IMR-90 (cell line): ENCODE measurements at regions not wholly inside any gene's neighbourhood (a gene's known extent, or its start where the extent isn't known, plus 50 kb on each side); places are given as distances from the start of the nearest gene placed in this dataset.

Experiments used
- ATAC-seq: fragments of 200-7000 bp; cut with Tn5 transposase; 2 replicates; pipeline ENCODE4 v1.9.1; 2020; ENCODE audit warnings: low read depth, mild to moderate bottlenecking, moderate library complexity
- BruUV-seq: library from RNA; stranded (reverse); fragments of 400-500 nt; replicated peaks from 2 replicates; lab custom pipeline; 2021; lab: Mats Ljungman, UMichigan
- CTCF ChIA-PET: fragments of 300-600 bp; formaldehyde crosslinking; extraction: SDS; loops from one replicate; lab custom pipeline; 2021; ENCODE audit warnings: antibody characterized with exemption; lab: Yijun Ruan, JAX
- POLR2A ChIA-PET: fragments of 300-600 bp; sonication (Branson Sonifier 250); formaldehyde crosslinking; loops from one replicate; lab custom pipeline; 2022; ENCODE audit warnings: antibody characterized with exemption; ENCODE audit not compliant: unreplicated experiment; lab: Charles Lee
- DNase-seq: peaks from one replicate; pipeline ENCODE4 v3.0.0; 2013
- H2AFZ ChIP-seq: replicated peaks from 2 replicates; pipeline ENCODE3; 2013; ENCODE audit warnings: low read length, mild to moderate bottlenecking; ENCODE audit not compliant: poor library complexity
- H2AK5ac ChIP-seq: 2 replicates; pipeline ENCODE4 v1.6.1; 2013; ENCODE audit warnings: low read depth, low read length, inconsistent platforms
- H2AK9ac ChIP-seq: replicated peaks from 2 replicates; pipeline ENCODE3; 2013; ENCODE audit warnings: mild to moderate bottlenecking, low read depth, low read length, moderate library complexity; ENCODE audit not compliant: poor library complexity
- H2BK120ac ChIP-seq: 2 replicates; pipeline ENCODE4 v1.6.1; 2013; ENCODE audit warnings: low read depth, low read length, inconsistent platforms
- H2BK15ac ChIP-seq: 3 replicates; pipeline ENCODE4 v1.6.1; 2013; ENCODE audit warnings: low read depth, low read length, inconsistent platforms
- H2BK20ac ChIP-seq: 2 replicates; pipeline ENCODE4 v1.6.1; 2013; ENCODE audit warnings: low read depth, mild to moderate bottlenecking, inconsistent platforms, low read length, moderate library complexity
- H2BK5ac ChIP-seq: 2 replicates; pipeline ENCODE4 v1.6.1; 2013; ENCODE audit warnings: mild to moderate bottlenecking, low read depth, low read length, inconsistent platforms; ENCODE audit not compliant: poor library complexity, severe bottlenecking
- H3K14ac ChIP-seq: replicated peaks from 2 replicates; pipeline ENCODE4 v1.6.1; 2013; ENCODE audit warnings: low read depth, low read length, inconsistent platforms
- H3K18ac ChIP-seq: 2 replicates; pipeline ENCODE4 v1.6.1; 2013; ENCODE audit warnings: low read depth, low read length, control low read depth
- H3K23ac ChIP-seq: 2 replicates; pipeline ENCODE4 v1.6.1; 2013; ENCODE audit warnings: low read depth, low read length, inconsistent platforms
- H3K27ac ChIP-seq: 2 replicates; pipeline ENCODE4 v1.5.1; 2013; ENCODE audit warnings: mild to moderate bottlenecking, control low read depth, low read length; ENCODE audit not compliant: insufficient read depth
- H3K27me3 ChIP-seq: 2 replicates; pipeline ENCODE4 v1.6.1; 2013; ENCODE audit warnings: low read length; ENCODE audit not compliant: control insufficient read depth, insufficient read depth
- H3K36me3 ChIP-seq: 2 replicates; pipeline ENCODE4 v1.6.1; 2013; ENCODE audit warnings: low read length, mixed read lengths; ENCODE audit not compliant: control insufficient read depth, insufficient read depth
- H3K4ac ChIP-seq: 2 replicates; pipeline ENCODE4 v1.6.1; 2013; ENCODE audit warnings: low read depth, low read length, inconsistent platforms
- H3K4me1 ChIP-seq: 2 replicates; pipeline ENCODE4 v1.6.1; 2013; ENCODE audit warnings: low read length, mixed read lengths; ENCODE audit not compliant: control insufficient read depth, insufficient read depth
- H3K4me2 ChIP-seq: 2 replicates; pipeline ENCODE4 v1.6.1; 2013; ENCODE audit warnings: low read depth, mild to moderate bottlenecking, control low read depth, low read length, moderate library complexity
- H3K4me3 ChIP-seq: 2 replicates; pipeline ENCODE4 v1.5.1; 2013; ENCODE audit warnings: low read depth, mild to moderate bottlenecking, control low read depth, low read length, moderate library complexity; ENCODE audit not compliant: insufficient read depth
- H3K56ac ChIP-seq: 2 replicates; pipeline ENCODE4 v1.6.1; 2013; ENCODE audit warnings: low read length, inconsistent platforms; ENCODE audit not compliant: insufficient read depth; ENCODE audit errors: extremely low read depth
- H3K79me1 ChIP-seq, 2 experiments: 2 replicates each; pipeline ENCODE4 v1.6.1; 2013; ENCODE audit warnings: low read length in 2 of 2, inconsistent platforms in 1 of 2, low read depth in 1 of 2
- H3K9ac ChIP-seq: 2 replicates; pipeline ENCODE4 v1.6.1; 2013; ENCODE audit warnings: low read depth, low read length, control low read depth
- H3K9me1 ChIP-seq: 2 replicates; pipeline ENCODE4 v1.6.1; 2013; ENCODE audit warnings: low read length, inconsistent platforms; ENCODE audit not compliant: insufficient read depth
- H3K9me3 ChIP-seq: 2 replicates; pipeline ENCODE4 v1.6.1; 2013; ENCODE audit warnings: low read length; ENCODE audit not compliant: control insufficient read depth, insufficient read depth
- H4K20me1 ChIP-seq: 2 replicates; pipeline ENCODE4 v1.6.1; 2013; ENCODE audit warnings: low read length, inconsistent platforms; ENCODE audit not compliant: insufficient read depth
- H4K5ac ChIP-seq: 2 replicates; pipeline ENCODE4 v1.6.1; 2013; ENCODE audit warnings: mild to moderate bottlenecking, low read depth, low read length, control low read depth
- H4K8ac ChIP-seq, 2 experiments: 2 replicates each; pipeline ENCODE4 v1.6.1; 2013; ENCODE audit warnings: low read depth in 2 of 2, low read length in 2 of 2, control low read depth in 1 of 2, inconsistent platforms in 1 of 2
- H4K91ac ChIP-seq: 2 replicates; pipeline ENCODE4 v1.6.1; 2013; ENCODE audit warnings: low read depth, low read length, inconsistent platforms; ENCODE audit not compliant: insufficient read depth
- BHLHE40 ChIP-seq: fragments of 150-350 bp; IDR thresholded peaks from 2 replicates; pipeline ENCODE4 v1.6.1; 2016; ENCODE audit warnings: mild to moderate bottlenecking, low read depth, low read length
- CEBPB ChIP-seq: IDR thresholded peaks from 2 replicates; pipeline ENCODE4 v1.6.1; 2012; ENCODE audit warnings: low read depth, low read length, improper control_type of control experiment
- CHD1 ChIP-seq: IDR thresholded peaks from 2 replicates; pipeline ENCODE4 v1.6.1; 2012; ENCODE audit warnings: low read depth, low read length, improper control_type of control experiment
- FOS ChIP-seq: fragments of 150-350 bp; IDR thresholded peaks from 2 replicates; pipeline ENCODE4 v1.6.1; 2016; ENCODE audit warnings: low read depth, low read length
- MAFK ChIP-seq: IDR thresholded peaks from 2 replicates; pipeline ENCODE4 v1.6.1; 2012; ENCODE audit warnings: low read depth, low read length, improper control_type of control experiment
- MAZ ChIP-seq: IDR thresholded peaks from 2 replicates; pipeline ENCODE4 v1.6.1; 2012; ENCODE audit warnings: low read depth, mild to moderate bottlenecking, low read length, improper control_type of control experiment, moderate library complexity, borderline replicate concordance
- MXI1 ChIP-seq: IDR thresholded peaks from 2 replicates; pipeline ENCODE4 v1.6.1; 2012; ENCODE audit warnings: low read depth, mild to moderate bottlenecking, low read length, moderate library complexity, borderline replicate concordance
- NFE2L2 ChIP-seq: fragments of 150-350 bp; IDR thresholded peaks from 2 replicates; pipeline ENCODE4 v1.6.1; 2016; ENCODE audit warnings: low read depth, mild to moderate bottlenecking, low read length
- POLR2A ChIP-seq: IDR thresholded peaks from 2 replicates; pipeline ENCODE4 v1.6.1; 2012; ENCODE audit warnings: mild to moderate bottlenecking, low read depth, low read length
- RAD21 ChIP-seq: IDR thresholded peaks from 2 replicates; pipeline ENCODE4 v1.6.1; 2012; ENCODE audit warnings: low read length, improper control_type of control experiment
- RCOR1 ChIP-seq: IDR thresholded peaks from 2 replicates; pipeline ENCODE4 v1.6.1; 2012; ENCODE audit warnings: mild to moderate bottlenecking, low read length, improper control_type of control experiment; ENCODE audit not compliant: insufficient replicate concordance
- RFX5 ChIP-seq: IDR thresholded peaks from 2 replicates; pipeline ENCODE4 v1.8.0; 2012; ENCODE audit warnings: low read depth, mild to moderate bottlenecking, low read length, moderate library complexity
- SMC3 ChIP-seq: fragments of 150-350 bp; IDR thresholded peaks from 2 replicates; pipeline ENCODE4 v1.6.1; 2016; ENCODE audit warnings: low read depth, mild to moderate bottlenecking, antibody characterized with exemption, low read length, moderate library complexity
- WGBS, 2 experiments: methylation state at CpG; one replicate each; pipeline versions ENCODE4 v1.1.5 to v1.1.7; 2013; ENCODE audit warnings: missing lambda C conversion rate in 2 of 2; ENCODE audit not compliant: insufficient read length in 1 of 2; ENCODE audit errors: extremely low coverage in 2 of 2; 5-methylcytosine and 5-hydroxymethylcytosine counted together
- dilution Hi-C: fragments of 300-500 bp; cut with HindIII; formaldehyde crosslinking; loops from one replicate; pipeline ENCODE4 v1.14.3; 2018; ENCODE audit warnings: low sequenced_read_pairs; ENCODE audit not compliant: unreplicated experiment
- in situ Hi-C: fragments of 300-500 bp; cut with MboI; formaldehyde crosslinking; loops from 3 replicates; pipeline ENCODE4 v1.14.3; 2019; ENCODE audit warnings: low sequenced_read_pairs, inconsistent platforms, mixed read lengths
- intact Hi-C: fragments of 100-400 bp; cut with micrococcal nuclease; formaldehyde crosslinking; loops from 2 replicates; pipeline ENCODE4 v1.10.0; 2022
- TF ChIP-seq, protein P1 (sequence below): fragments of 150-350 bp; IDR thresholded peaks from 2 replicates; pipeline ENCODE4 v1.6.1; 2016; ENCODE audit warnings: low read depth, mild to moderate bottlenecking, low read length, moderate library complexity, borderline replicate concordance
- TF ChIP-seq, protein P2 (sequence below): conservative IDR thresholded peaks from 2 replicates; pipeline ENCODE4 v1.5.1; 2012; ENCODE audit warnings: mild to moderate bottlenecking, low read depth, low read length, improper control_type of control experiment
- TF ChIP-seq, protein P3 (sequence below): fragments of 150-350 bp; IDR thresholded peaks from 2 replicates; pipeline ENCODE4 v1.6.1; 2017; ENCODE audit warnings: mild to moderate bottlenecking, antibody characterized with exemption, low read length, low read depth

DNA sequence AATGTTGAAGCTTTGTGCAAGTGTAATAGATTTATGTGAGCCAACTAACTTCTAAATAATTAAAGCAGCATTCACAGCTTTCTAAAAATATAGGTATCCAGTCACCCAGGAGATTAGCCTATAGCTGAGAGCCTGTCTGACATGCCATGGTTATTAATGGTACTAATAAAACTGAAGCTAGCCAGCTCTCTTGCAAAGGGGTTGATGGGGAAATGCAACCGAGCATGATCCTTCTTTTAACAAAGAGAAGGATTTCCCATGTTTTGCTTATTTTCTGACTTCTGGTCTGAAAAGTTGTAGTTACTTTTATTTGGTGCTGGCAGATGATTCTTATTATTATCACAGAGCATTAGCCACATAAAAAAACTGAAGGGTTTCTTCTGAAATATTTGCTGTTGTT lies 488.7 kb upstream of the CYLC2 start:
- Histone ChIP-seq H3K79me1 (no peaks in the 10 kb centered on the region), H3K56ac (no peak overlapping the region), H3K4me2 (no peak overlapping the region), H2BK5ac (no peak overlapping the region), H3K4me3 (no peak overlapping the region), H3K27ac (no peak overlapping the region), H2BK120ac (no peak overlapping the region), H4K91ac (no peak overlapping the region), H3K18ac (no peak overlapping the region), H2AK9ac (no peak overlapping the region), H3K23ac (no peak overlapping the region), H3K9me3 (no peaks in the 10 kb centered on the region), H3K36me3 (no peaks in the 10 kb centered on the region), H3K14ac (no peak overlapping the region), H3K4me1 (no peaks in the 10 kb centered on the region), H2BK20ac (no peak overlapping the region), H4K8ac (no peak overlapping the region), H4K5ac (no peak overlapping the region), H2AK5ac (no peak overlapping the region), H3K9me1 (no peaks in the 10 kb centered on the region), H3K27me3 (no peaks in the 10 kb centered on the region), H2AFZ (no peak overlapping the region), H2BK15ac (no peak overlapping the region), H3K4ac (no peak overlapping the region), H4K20me1 (no peaks in the 10 kb centered on the region), H3K9ac (no peak overlapping the region)
- intact Hi-C loops: no loop called here
- CTCF ChIA-PET: no interaction called here
- in situ Hi-C loops: no loop called here
- TF ChIP-seq RAD21 (no peak), MAFK (no peak), POLR2A (no peak), MAZ (no peak), CEBPB (no peak), RCOR1 (no peak), CHD1 (no peak), SMC3 (no peak), BHLHE40 (no peak), MXI1 (no peak), NFE2L2 (no peak), RFX5 (no peak), FOS (no peak)
- TF ChIP-seq, protein P1, sequence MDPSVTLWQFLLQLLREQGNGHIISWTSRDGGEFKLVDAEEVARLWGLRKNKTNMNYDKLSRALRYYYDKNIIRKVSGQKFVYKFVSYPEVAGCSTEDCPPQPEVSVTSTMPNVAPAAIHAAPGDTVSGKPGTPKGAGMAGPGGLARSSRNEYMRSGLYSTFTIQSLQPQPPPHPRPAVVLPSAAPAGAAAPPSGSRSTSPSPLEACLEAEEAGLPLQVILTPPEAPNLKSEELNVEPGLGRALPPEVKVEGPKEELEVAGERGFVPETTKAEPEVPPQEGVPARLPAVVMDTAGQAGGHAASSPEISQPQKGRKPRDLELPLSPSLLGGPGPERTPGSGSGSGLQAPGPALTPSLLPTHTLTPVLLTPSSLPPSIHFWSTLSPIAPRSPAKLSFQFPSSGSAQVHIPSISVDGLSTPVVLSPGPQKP: no peak
- TF ChIP-seq, protein P2, sequence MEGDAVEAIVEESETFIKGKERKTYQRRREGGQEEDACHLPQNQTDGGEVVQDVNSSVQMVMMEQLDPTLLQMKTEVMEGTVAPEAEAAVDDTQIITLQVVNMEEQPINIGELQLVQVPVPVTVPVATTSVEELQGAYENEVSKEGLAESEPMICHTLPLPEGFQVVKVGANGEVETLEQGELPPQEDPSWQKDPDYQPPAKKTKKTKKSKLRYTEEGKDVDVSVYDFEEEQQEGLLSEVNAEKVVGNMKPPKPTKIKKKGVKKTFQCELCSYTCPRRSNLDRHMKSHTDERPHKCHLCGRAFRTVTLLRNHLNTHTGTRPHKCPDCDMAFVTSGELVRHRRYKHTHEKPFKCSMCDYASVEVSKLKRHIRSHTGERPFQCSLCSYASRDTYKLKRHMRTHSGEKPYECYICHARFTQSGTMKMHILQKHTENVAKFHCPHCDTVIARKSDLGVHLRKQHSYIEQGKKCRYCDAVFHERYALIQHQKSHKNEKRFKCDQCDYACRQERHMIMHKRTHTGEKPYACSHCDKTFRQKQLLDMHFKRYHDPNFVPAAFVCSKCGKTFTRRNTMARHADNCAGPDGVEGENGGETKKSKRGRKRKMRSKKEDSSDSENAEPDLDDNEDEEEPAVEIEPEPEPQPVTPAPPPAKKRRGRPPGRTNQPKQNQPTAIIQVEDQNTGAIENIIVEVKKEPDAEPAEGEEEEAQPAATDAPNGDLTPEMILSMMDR: no peak
- TF ChIP-seq, protein P3, sequence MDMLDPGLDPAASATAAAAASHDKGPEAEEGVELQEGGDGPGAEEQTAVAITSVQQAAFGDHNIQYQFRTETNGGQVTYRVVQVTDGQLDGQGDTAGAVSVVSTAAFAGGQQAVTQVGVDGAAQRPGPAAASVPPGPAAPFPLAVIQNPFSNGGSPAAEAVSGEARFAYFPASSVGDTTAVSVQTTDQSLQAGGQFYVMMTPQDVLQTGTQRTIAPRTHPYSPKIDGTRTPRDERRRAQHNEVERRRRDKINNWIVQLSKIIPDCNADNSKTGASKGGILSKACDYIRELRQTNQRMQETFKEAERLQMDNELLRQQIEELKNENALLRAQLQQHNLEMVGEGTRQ: no peak
- WGBS, 2 experiments: no CpG with 5 or more reads among the region's 1 CpG
- DNase-seq (no peak), ATAC-seq (no peak)
- POLR2A ChIA-PET: no interaction called here
- dilution Hi-C loops: no loop called here
- no TSS peak for BruUV-seq
